SU-DHL-6 (cell line): ENCODE measurements at regions not wholly inside any gene's neighbourhood (a gene's known extent, or its start where the extent isn't known, plus 50 kb on each side); places are given as distances from the start of the nearest gene placed in this dataset.

Experiments used
- H2AFZ ChIP-seq: fragments of 200-600 bp; sonication (generic); 2 replicates; pipeline ENCODE4 v1.6.1; 2014; ENCODE audit warnings: low read depth, mild to moderate bottlenecking, moderate library complexity, mixed read lengths, antibody characterized with exemption, low read length; ENCODE audit not compliant: severe bottlenecking
- H3F3A ChIP-seq: fragments of 200-600 bp; shearing (Covaris generic); 2 replicates; pipeline ENCODE4 v1.6.0; 2016; ENCODE audit warnings: antibody characterized with exemption, mild to moderate bottlenecking; ENCODE audit not compliant: insufficient read depth
- H3K27ac ChIP-seq: fragments of 200-600 bp; sonication (generic); 2 replicates; pipeline ENCODE4 v1.5.1; 2016; ENCODE audit warnings: low read depth, mild to moderate bottlenecking, low read length, moderate library complexity, mixed read lengths
- H3K27me3 ChIP-seq: fragments of 200-600 bp; sonication (generic), shearing (Covaris generic); 2 replicates; pipeline ENCODE4 v1.6.0; 2014; ENCODE audit warnings: mild to moderate bottlenecking, low read length
- H3K36me3 ChIP-seq: fragments of 200-600 bp; sonication (generic); 2 replicates; pipeline ENCODE4 v1.6.1; 2014; ENCODE audit warnings: mild to moderate bottlenecking, low read length, mixed read lengths
- H3K4me2 ChIP-seq: fragments of 300-600, 200-600 bp; shearing (Covaris generic), sonication (generic); 2 replicates; pipeline ENCODE4 v1.6.0; 2014; ENCODE audit warnings: low read length, low read depth, mild to moderate bottlenecking; ENCODE audit not compliant: poor library complexity, severe bottlenecking
- H3K4me3 ChIP-seq: fragments of 200-600 bp; sonication (generic); 2 replicates; pipeline ENCODE4 v1.5.1; 2014; ENCODE audit warnings: antibody characterized with exemption, low read length, mild to moderate bottlenecking, mixed read lengths; ENCODE audit not compliant: insufficient read depth, poor library complexity, severe bottlenecking
- H3K79me2 ChIP-seq: fragments of 200-600 bp; sonication (generic); 2 replicates; pipeline ENCODE4 v1.6.1; 2014; ENCODE audit warnings: mild to moderate bottlenecking, low read length, moderate library complexity; ENCODE audit not compliant: insufficient read depth
- H3K9ac ChIP-seq: fragments of 200-600 bp; sonication (generic); 2 replicates; pipeline ENCODE4 v1.7.0; 2014; ENCODE audit warnings: mild to moderate bottlenecking, low read length
- H3K9me2 ChIP-seq: fragments of 200-600 bp; sonication (generic); replicated peaks from 2 replicates; pipeline ENCODE4 v1.6.1; 2014; ENCODE audit warnings: low read length; ENCODE audit not compliant: insufficient read depth
- H3K9me3 ChIP-seq: fragments of 200-600 bp; sonication (generic); 2 replicates; pipeline ENCODE4 v1.6.1; 2014; ENCODE audit warnings: low read length, mixed read lengths; ENCODE audit not compliant: insufficient read depth
- H4K20me1 ChIP-seq: fragments of 200-600 bp; sonication (generic); 2 replicates; pipeline ENCODE4 v1.6.1; 2014; ENCODE audit warnings: low read depth, mild to moderate bottlenecking, antibody characterized with exemption, low read length, moderate library complexity, mixed read lengths
- CTCF ChIP-seq: fragments of 200-600 bp; sonication (generic); IDR thresholded peaks from one replicate; pipeline ENCODE4 v1.5.1; 2017; ENCODE audit warnings: antibody characterized with exemption, mild to moderate bottlenecking, low read length, moderate library complexity; ENCODE audit not compliant: insufficient read depth, poor library complexity, severe bottlenecking
- EZH2phosphoT487 ChIP-seq: fragments of 200-600 bp; sonication (generic), shearing (Covaris generic); conservative IDR thresholded peaks from 2 replicates; pipeline ENCODE4 v1.6.1; 2018; ENCODE audit warnings: mild to moderate bottlenecking, antibody characterized with exemption, low read length, moderate library complexity, mixed read lengths

- H3K4me2 ChIP-seq, result no peak overlapping the region
- H3F3A ChIP-seq, result no peaks in the 10 kb centered on the region
- H3K9me2 ChIP-seq, result no peaks in the 10 kb centered on the region
- no peak overlapping the region for H3K9ac ChIP-seq
- H2AFZ ChIP-seq, result no peak overlapping the region
- H3K27ac ChIP-seq, result no peak overlapping the region
- H3K36me3 ChIP-seq, result no peaks in the 10 kb centered on the region
- H4K20me1 ChIP-seq, result no peaks in the 10 kb centered on the region
- peaks cover 8% of the 10 kb centered on the region; the same call in 1 of the 2 replicates for H3K9me3 ChIP-seq
- no peaks in the 10 kb centered on the region for H3K79me2 ChIP-seq
- TF ChIP-seq CTCF, result no peak
- TF ChIP-seq EZH2phosphoT487, result no peak
- no peak overlapping the region for H3K4me3 ChIP-seq
- no peaks in the 10 kb centered on the region for H3K27me3 ChIP-seq
Observed at GRCh38 chr7:46530081-46530750, 609.1 kb upstream of the IGFBP3 start.

GRCh38 chr7:46527360-46527759 is 606.3 kb upstream of the IGFBP3 start:
- no peaks in the 10 kb centered on the region for H3F3A ChIP-seq
- no peaks in the 10 kb centered on the region for H4K20me1 ChIP-seq
- H3K9ac ChIP-seq, result no peak overlapping the region
- H3K9me3 ChIP-seq, result peaks cover 8% of the 10 kb centered on the region; the same call in 1 of the 2 replicates
- no peak overlapping the region for H3K4me3 ChIP-seq
- no peaks in the 10 kb centered on the region for H3K36me3 ChIP-seq
- H3K27ac ChIP-seq, result no peak overlapping the region
- no peaks in the 10 kb centered on the region for H3K9me2 ChIP-seq
- H3K4me2 ChIP-seq, result no peak overlapping the region
- H3K27me3 ChIP-seq, result no peaks in the 10 kb centered on the region
- TF ChIP-seq CTCF (no peak), EZH2phosphoT487 (no peak)
- H3K79me2 ChIP-seq, result no peaks in the 10 kb centered on the region
- H2AFZ ChIP-seq, result no peak overlapping the region

DNA sequence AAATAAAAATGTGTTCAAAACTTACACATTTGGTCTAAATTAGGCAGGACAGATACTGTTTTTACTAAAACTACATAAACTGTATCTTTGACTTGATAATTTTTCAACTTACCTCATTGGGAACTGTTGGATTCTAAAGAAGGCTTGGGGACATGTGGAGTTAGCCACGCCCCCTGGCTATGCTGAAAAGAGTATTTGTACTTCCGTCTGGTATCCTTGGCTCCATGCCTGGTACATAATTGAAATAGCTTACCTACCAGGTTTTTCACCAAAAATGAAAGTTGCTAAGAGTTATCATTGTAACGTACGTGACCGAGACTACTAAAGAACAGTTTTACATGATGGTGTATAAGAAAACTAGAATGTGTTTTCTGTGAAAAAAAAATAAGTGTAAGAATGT is 604.8 kb upstream of the IGFBP3 start:
- H3K27me3 ChIP-seq, result no peaks in the 10 kb centered on the region
- no peak overlapping the region for H2AFZ ChIP-seq
- H4K20me1 ChIP-seq, result no peaks in the 10 kb centered on the region
- no peak overlapping the region for H3K4me3 ChIP-seq
- H3K79me2 ChIP-seq, result no peaks in the 10 kb centered on the region
- peaks cover 8% of the 10 kb centered on the region; the same call in 1 of the 2 replicates for H3K9me3 ChIP-seq
- no peaks in the 10 kb centered on the region for H3K9me2 ChIP-seq
- no peaks in the 10 kb centered on the region for H3K36me3 ChIP-seq
- no peak for TF ChIP-seq EZH2phosphoT487
- TF ChIP-seq CTCF, result no peak
- no peak overlapping the region for H3K9ac ChIP-seq
- H3K27ac ChIP-seq, result no peak overlapping the region
- H3F3A ChIP-seq, result no peaks in the 10 kb centered on the region
- H3K4me2 ChIP-seq, result no peak overlapping the region
